H1 (cell line): ENCODE measurements at regions not wholly inside any gene's neighbourhood (a gene's known extent, or its start where the extent isn't known, plus 50 kb on each side); places are given as distances from the start of the nearest gene placed in this dataset.

Source experiments
- CTCF ChIA-PET: fragments of 300-600 bp; sonication (Branson Sonifier 250); formaldehyde crosslinking; loops from one replicate; lab custom pipeline; 2021; ENCODE audit not compliant: partially characterized antibody; lab: Charles Lee
- POLR2A ChIA-PET: fragments of 300-600 bp; sonication (Branson Sonifier 250); formaldehyde crosslinking; loops from one replicate; lab custom pipeline; 2021; ENCODE audit warnings: inconsistent platforms; ENCODE audit not compliant: partially characterized antibody; lab: Charles Lee
- DNase-seq, 2 experiments: peaks; one replicate each; pipeline versions ENCODE4 v3.0.0 to v3.0.0-alpha.2; 2010 to 2022; ENCODE audit warnings: low spot score in 2 of 2, low read depth in 1 of 2, mixed read lengths in 1 of 2
- FAIRE-seq: peaks from 2 replicates; lab custom pipeline; 2011; peaks lifted over from hg19 to GRCh38; lab: Jason Lieb, UNC
- H2AFZ ChIP-seq: 2 replicates; pipeline ENCODE4 v1.8.1; 2012; ENCODE audit warnings: low read length, inconsistent platforms
- H2AK5ac ChIP-seq: 2 replicates; pipeline ENCODE4 v1.6.1; 2013; ENCODE audit warnings: low read depth, low read length
- H2BK120ac ChIP-seq: replicated peaks from 2 replicates; pipeline ENCODE3; 2013; ENCODE audit warnings: low read depth, low read length, inconsistent platforms
- H2BK12ac ChIP-seq: 2 replicates; pipeline ENCODE4 v1.6.1; 2013; ENCODE audit warnings: low read depth, low read length
- H2BK15ac ChIP-seq: 2 replicates; pipeline ENCODE4 v1.6.1; 2013; ENCODE audit warnings: low read length
- H2BK20ac ChIP-seq: 2 replicates; pipeline ENCODE4 v1.6.1; 2013; ENCODE audit warnings: low read length
- H2BK5ac ChIP-seq: 2 replicates; pipeline ENCODE4 v1.6.1; 2013; ENCODE audit warnings: low read depth, low read length
- H3K14ac ChIP-seq: 2 replicates; pipeline ENCODE4 v1.6.1; 2013; ENCODE audit warnings: inconsistent platforms; ENCODE audit not compliant: insufficient read length
- H3K18ac ChIP-seq: 2 replicates; pipeline ENCODE4 v1.6.1; 2013; ENCODE audit warnings: low read length; ENCODE audit errors: extremely low read depth
- H3K23ac ChIP-seq: 2 replicates; pipeline ENCODE4 v1.6.1; 2013; ENCODE audit warnings: inconsistent platforms; ENCODE audit not compliant: insufficient read length
- H3K23me2 ChIP-seq: 2 replicates; pipeline ENCODE4 v1.6.1; 2013; ENCODE audit warnings: low read depth, low read length
- H3K27ac ChIP-seq: 2 replicates; pipeline ENCODE4 v1.6.1; 2011; ENCODE audit warnings: low read depth, low read length, inconsistent platforms
- H3K27me3 ChIP-seq, 4 experiments: replicated peaks in 1 of 4; 1 replicate in 1 of 4; 2 replicates in 3 of 4; pipeline versions ENCODE4 v1.6.1 to v1.8.1; 2011 to 2013; ENCODE audit warnings: low read length in 3 of 4, mild to moderate bottlenecking in 3 of 4, inconsistent platforms in 2 of 4, mixed read lengths in 2 of 4, moderate library complexity in 1 of 4; ENCODE audit not compliant: control insufficient read depth in 3 of 4, insufficient read depth in 3 of 4; ENCODE audit errors: extremely low read depth in 1 of 4
- H3K36me3 ChIP-seq, 4 experiments: 2 replicates each; pipeline versions ENCODE4 v1.6.1 to v1.8.1; 2011 to 2013; ENCODE audit warnings: mild to moderate bottlenecking in 4 of 4, low read length in 3 of 4, moderate library complexity in 2 of 4, control low read depth in 1 of 4, inconsistent platforms in 1 of 4; ENCODE audit not compliant: insufficient read depth in 4 of 4, control insufficient read depth in 2 of 4
- H3K4ac ChIP-seq: replicated peaks from 2 replicates; pipeline ENCODE3; 2013; ENCODE audit warnings: low read length, low read depth, mixed read lengths, inconsistent platforms; ENCODE audit not compliant: insufficient read length
- H3K4me1 ChIP-seq, 4 experiments: replicated peaks in 1 of 4; 1 replicate in 1 of 4; 2 replicates in 3 of 4; pipeline versions ENCODE4 v1.6.1 to v1.8.1; 2011 to 2013; ENCODE audit warnings: low read length in 3 of 4, inconsistent platforms in 2 of 4, mixed read lengths in 1 of 4; ENCODE audit not compliant: insufficient read depth in 4 of 4, control insufficient read depth in 3 of 4
- H3K4me2 ChIP-seq, 2 experiments: 2 replicates each; pipeline versions ENCODE4 v1.6.1 to v1.8.1; 2011 to 2013; ENCODE audit warnings: low read depth in 2 of 2, low read length in 2 of 2, control low read depth in 1 of 2, inconsistent platforms in 1 of 2, mild to moderate bottlenecking in 1 of 2; ENCODE audit not compliant: insufficient read depth in 1 of 2
- H3K4me3 ChIP-seq, 4 experiments: fragments of 200-600, 300-600 bp in 1 of 4; sonication (generic), shearing (Covaris generic), sonication (Bioruptor Twin) in 1 of 4; 2 replicates each; pipeline versions ENCODE4 v1.5.1 to v1.8.1; 2011 to 2016; ENCODE audit warnings: low read length in 4 of 4, low read depth in 3 of 4, control low read depth in 2 of 4, inconsistent platforms in 2 of 4, mild to moderate bottlenecking in 2 of 4, mixed read lengths in 1 of 4, moderate library complexity in 1 of 4; ENCODE audit not compliant: insufficient read depth in 2 of 4; ENCODE audit errors: extremely low read depth in 1 of 4
- H3K56ac ChIP-seq: replicated peaks from 2 replicates; pipeline ENCODE3; 2013; ENCODE audit warnings: low read depth, mild to moderate bottlenecking, mixed read lengths, low read length, inconsistent platforms; ENCODE audit not compliant: insufficient read length
- H3K79me1 ChIP-seq: 2 replicates; pipeline ENCODE4 v1.6.1; 2013; ENCODE audit warnings: low read depth, low read length, control low read depth
- H3K79me2 ChIP-seq, 2 experiments: 2 replicates each; pipeline versions ENCODE4 v1.6.1 to v1.8.1; 2012 to 2013; ENCODE audit warnings: low read length in 2 of 2, mild to moderate bottlenecking in 2 of 2, inconsistent platforms in 1 of 2; ENCODE audit not compliant: insufficient read depth in 2 of 2, control insufficient read depth in 1 of 2
- H3K9ac ChIP-seq, 4 experiments: replicated peaks in 1 of 4; 1 replicate in 1 of 4; 2 replicates in 3 of 4; pipeline versions ENCODE4 v1.6.1 to v1.8.1; 2011 to 2013; ENCODE audit warnings: low read depth in 3 of 4, low read length in 3 of 4, control low read depth in 2 of 4, mild to moderate bottlenecking in 2 of 4, moderate library complexity in 2 of 4, inconsistent platforms in 1 of 4; ENCODE audit errors: extremely low read depth in 1 of 4
- H3K9me3 ChIP-seq, 2 experiments: 2 replicates each; pipeline versions ENCODE4 v1.6.1 to v1.8.1; 2012 to 2013; ENCODE audit warnings: mild to moderate bottlenecking in 2 of 2, moderate library complexity in 2 of 2, control low read depth in 1 of 2, inconsistent platforms in 1 of 2, low read depth in 1 of 2, low read length in 1 of 2, mixed read lengths in 1 of 2; ENCODE audit not compliant: insufficient read depth in 2 of 2
- H4K20me1 ChIP-seq, 2 experiments: replicated peaks in 1 of 2; 2 replicates each; pipeline versions ENCODE3 to v1.8.1; 2011 to 2013; ENCODE audit warnings: inconsistent platforms in 2 of 2, low read length in 2 of 2, mild to moderate bottlenecking in 1 of 2; ENCODE audit not compliant: insufficient read depth in 2 of 2, control insufficient read depth in 1 of 2
- H4K5ac ChIP-seq: 2 replicates; pipeline ENCODE4 v1.6.1; 2013; ENCODE audit warnings: low read length, low read depth, mixed read lengths, inconsistent platforms; ENCODE audit not compliant: insufficient read length
- H4K8ac ChIP-seq: 2 replicates; pipeline ENCODE4 v1.8.0; 2013; ENCODE audit warnings: mild to moderate bottlenecking, moderate library complexity, low read length, inconsistent platforms; ENCODE audit not compliant: insufficient read depth; ENCODE audit errors: extremely low read depth
- H4K91ac ChIP-seq: replicated peaks from 2 replicates; pipeline ENCODE3; 2013; ENCODE audit warnings: low read length, mixed read lengths, inconsistent platforms; ENCODE audit not compliant: insufficient read length
- ATF2 ChIP-seq: IDR thresholded peaks from 2 replicates; pipeline ENCODE4 v1.6.1; 2012; ENCODE audit warnings: low read length, inconsistent platforms
- CEBPB ChIP-seq: IDR thresholded peaks from 2 replicates; pipeline ENCODE4 v1.6.1; 2012; ENCODE audit warnings: low read depth, low read length
- CHD1 ChIP-seq: IDR thresholded peaks from 2 replicates; pipeline ENCODE4 v1.6.1; 2012; ENCODE audit warnings: low read depth, low read length, improper control_type of control experiment
- CREB1 ChIP-seq: IDR thresholded peaks from 2 replicates; pipeline ENCODE4 v1.6.1; 2012; ENCODE audit warnings: inconsistent platforms
- CTCF ChIP-seq, 3 experiments: IDR thresholded peaks; 1 replicate in 2 of 3; 2 replicates in 1 of 3; pipeline versions ENCODE4 v1.5.1 to v1.6.1; 2011; ENCODE audit warnings: low read length in 3 of 3, mild to moderate bottlenecking in 3 of 3, inconsistent platforms in 2 of 3, low read depth in 1 of 3, moderate library complexity in 1 of 3; ENCODE audit not compliant: insufficient read depth in 1 of 3; ENCODE audit errors: control extremely low read depth in 1 of 3
- FOSL1 ChIP-seq: IDR thresholded peaks from 2 replicates; pipeline ENCODE4 v1.6.1; 2011; ENCODE audit warnings: mild to moderate bottlenecking, low read depth, low read length, moderate library complexity; ENCODE audit not compliant: insufficient read depth
- KDM5A ChIP-seq: fragments of 200-600 bp; IDR thresholded peaks from 2 replicates; pipeline ENCODE4 v1.7.1; 2012; ENCODE audit warnings: mild to moderate bottlenecking, low read length, inconsistent platforms, mixed read lengths
- RBBP5 ChIP-seq: IDR thresholded peaks from 2 replicates; pipeline ENCODE4 v1.7.1; 2012; ENCODE audit warnings: low read depth, mild to moderate bottlenecking, inconsistent platforms, low read length, moderate library complexity, borderline replicate concordance
- RNF2 ChIP-seq: fragments of 200-900, 300-1000 bp; sonication (generic); IDR thresholded peaks from 2 replicates; pipeline ENCODE4 v1.7.1; 2016; ENCODE audit warnings: borderline replicate concordance, low read depth, mild to moderate bottlenecking, antibody characterized with exemption, low read length; ENCODE audit not compliant: poor library complexity, severe bottlenecking; ENCODE audit errors: missing control alignments
- SIX5 ChIP-seq: IDR thresholded peaks from 2 replicates; pipeline ENCODE4 v1.6.1; 2011; ENCODE audit warnings: mild to moderate bottlenecking, low read depth, low read length
- SP2 ChIP-seq: IDR thresholded peaks from 2 replicates; pipeline ENCODE4 v1.6.1; 2012; ENCODE audit warnings: mild to moderate bottlenecking, low read length, inconsistent platforms
- WGBS, 2 experiments: shearing (Covaris generic) in 1 of 2; methylation state at CpG; one replicate each; pipeline versions ENCODE4 v1.1.6 to v1.1.7; 2013 to 2015; ENCODE audit warnings: low lambda C conversion rate in 2 of 2, mixed read lengths in 2 of 2, inconsistent platforms in 1 of 2, low coverage in 1 of 2, missing lambda C conversion rate in 1 of 2; ENCODE audit not compliant: insufficient replicate concordance in 2 of 2, insufficient coverage in 1 of 2, insufficient read length in 1 of 2; ENCODE audit errors: extremely low coverage in 1 of 2, missing lambda C conversion rate in 1 of 2; 5-methylcytosine and 5-hydroxymethylcytosine counted together

- Histone ChIP-seq H4K20me1 (no peaks in the 10 kb centered on the region), H2AFZ (no peak overlapping the region), H2BK120ac (no peak overlapping the region), H3K9ac (no peak overlapping the region), H3K4me1 (no peaks in the 10 kb centered on the region), H2AK5ac (no peak overlapping the region), H3K27ac (no peak overlapping the region), H3K36me3 (no peaks in the 10 kb centered on the region), H4K8ac (no peak overlapping the region), H2BK5ac (no peak overlapping the region), H2BK20ac (no peak overlapping the region), H3K23ac (no peak overlapping the region), H3K79me2 (no peaks in the 10 kb centered on the region), H3K18ac (no peak overlapping the region), H3K9me3 (0 out of 4 replicates have a peak, but pooled peaks cover 0 to 3% of the 10 kb centered on the region in 2 experiments), H3K4me3 (no peak overlapping the region), H3K4me2 (no peak overlapping the region), H3K23me2 (no peaks in the 10 kb centered on the region), H3K79me1 (no peaks in the 10 kb centered on the region), H3K56ac (no peak overlapping the region), H3K14ac (no peak overlapping the region), H4K5ac (no peak overlapping the region), H3K4ac (no peak overlapping the region), H2BK15ac (no peak overlapping the region), H4K91ac (no peak overlapping the region), H3K27me3 (no peaks in the 10 kb centered on the region), H2BK12ac (no peak overlapping the region)
- DNase-seq = no peak
- POLR2A ChIA-PET = no interaction called here
- 45% methylated on average over 2 of the region's 2 CpGs; no CpG with 5 or more reads in 1 of the 2 experiments for WGBS, 2 experiments
- FAIRE-seq = no peak
- CTCF ChIA-PET = no interaction called here
- TF ChIP-seq CHD1 = no peak
- TF ChIP-seq CREB1 = no peak
- no peak for TF ChIP-seq FOSL1
- TF ChIP-seq RNF2 = no peak
- no peak for TF ChIP-seq CEBPB
- TF ChIP-seq SP2 = no peak
- no peak for TF ChIP-seq CTCF (IDR thresholded peaks at IDR 0.05; ENCODE audit: control extremely low read depth in 1 of 3, insufficient read depth in 1 of 3, low read depth in 1 of 3, low read length in 3 of 3)
- no peak for TF ChIP-seq RBBP5
- TF ChIP-seq ATF2 = no peak
- no peak for TF ChIP-seq SIX5
- TF ChIP-seq KDM5A = no peak
These were observed 284.5 kb upstream of the MMADHC start for GRCh38 chr2:149872041-149872440.
